H1 (cell line): ENCODE measurements at regions not wholly inside any gene's neighbourhood (a gene's known extent, or its start where the extent isn't known, plus 50 kb on each side); places are given as distances from the start of the nearest gene placed in this dataset.

ENCODE experiments used
- CTCF ChIP-seq, 3 experiments: IDR thresholded peaks; 1 replicate in 2 of 3; 2 replicates in 1 of 3; pipeline versions ENCODE4 v1.5.1 to v1.6.1; 2011; ENCODE audit warnings: low read length in 3 of 3, mild to moderate bottlenecking in 3 of 3, inconsistent platforms in 2 of 3, low read depth in 1 of 3, moderate library complexity in 1 of 3; ENCODE audit not compliant: insufficient read depth in 1 of 3; ENCODE audit errors: control extremely low read depth in 1 of 3
- EZH2 ChIP-seq: fragments of 200-600 bp; sonication (generic); IDR thresholded peaks from 2 replicates; pipeline ENCODE4 v1.7.1; 2012; ENCODE audit warnings: low read depth, mild to moderate bottlenecking, moderate library complexity, low read length, inconsistent platforms; ENCODE audit not compliant: severe bottlenecking
- POLR2A ChIP-seq, 2 experiments: IDR thresholded peaks; 1 replicate in 1 of 2; 2 replicates in 1 of 2; pipeline ENCODE4 v1.6.1; 2011; ENCODE audit warnings: low read depth in 2 of 2, low read length in 2 of 2, mild to moderate bottlenecking in 2 of 2; ENCODE audit errors: control extremely low read depth in 1 of 2
- POU5F1 ChIP-seq: IDR thresholded peaks from 2 replicates; pipeline ENCODE4 v1.6.1; 2011; ENCODE audit warnings: low read depth, mild to moderate bottlenecking, low read length, moderate library complexity

GRCh38 chr19:27865927-27866777, 1346.8 kb downstream of the UQCRFS1 start:
- TF ChIP-seq CTCF (IDR thresholded peaks at IDR 0.05; ENCODE audit: control extremely low read depth in 1 of 3, insufficient read depth in 1 of 3, low read depth in 1 of 3, low read length in 3 of 3) (no peak), EZH2 (no peak), POLR2A (IDR thresholded peaks at IDR 0.05; ENCODE audit: control extremely low read depth in 1 of 2, low read depth in 2 of 2, low read length in 2 of 2) (no peak), POU5F1 (no peak)
